ENCODE measurements at regions not wholly inside any gene's neighbourhood (a gene's known extent, or its start where the extent isn't known, plus 50 kb on each side); places are given as distances from the start of the nearest gene placed in this dataset.

- no peak overlapping the region for H2AFZ ChIP-seq (ENCODE audit: low read depth, low read length)
- H3K4me2 ChIP-seq (ENCODE audit: insufficient read depth, low read length), result no peak overlapping the region
- dilution Hi-C loops (cut with MboI; ENCODE audit: extremely low pct_ligation_motif_present, low sequenced_read_pairs), result no loop called here
These were observed 720.8 kb downstream of the UQCRFS1 start for GRCh38 chr19:28492201-28492600.

More at GRCh38 chr19:28492201-28492600, 720.8 kb downstream of the UQCRFS1 start:
- CTCF ChIA-PET, result no interaction called here
- TF ChIP-seq POLR2AphosphoS5 (IDR thresholded peaks at IDR 0.05; ENCODE audit: insufficient read depth, low read depth, low read length), result no peak
- TF ChIP-seq JUN (IDR thresholded peaks at IDR 0.05; ENCODE audit: borderline replicate concordance, insufficient read depth, insufficient read length, low read depth), result no peak
- no peak for TF ChIP-seq EZH2 (IDR thresholded peaks at IDR 0.05; ENCODE audit: borderline replicate concordance, low read depth, low read length, severe bottlenecking)
- no peak for TF ChIP-seq GATA2 (IDR thresholded peaks at IDR 0.05; ENCODE audit: insufficient read depth, insufficient read length, low read depth, low read length)
- TF ChIP-seq FOS (IDR thresholded peaks at IDR 0.05; ENCODE audit: borderline replicate concordance, insufficient read depth, low read length), result no peak
- no peak for TF ChIP-seq CTCF (IDR thresholded peaks at IDR 0.05; ENCODE audit: extremely low read depth in 1 of 2, insufficient read depth in 1 of 2, low read depth in 1 of 2, low read length in 2 of 2)
- TF ChIP-seq POLR2A (IDR thresholded peaks at IDR 0.05; ENCODE audit: low read depth, low read length), result no peak
- no peak for TF ChIP-seq MAX (IDR thresholded peaks at IDR 0.05; ENCODE audit: insufficient read depth, insufficient read length)
- POLR2A ChIA-PET, result no interaction called here
- Histone ChIP-seq H3K9me3 (replicated peaks; ENCODE audit: control insufficient read depth, insufficient read depth, low read length) (peaks cover 5% of the 10 kb centered on the region), H3K27ac (ENCODE audit: insufficient read depth, low read depth, low read length) (no peak overlapping the region), H3K4me3 (replicated peaks in 1 of 3; ENCODE audit: insufficient read depth in 1 of 3, low read depth in 1 of 3, low read length in 3 of 3) (no peak overlapping the region), H4K20me1 (replicated peaks; ENCODE audit: control insufficient read depth, extremely low read depth, insufficient read depth, low read length) (no peaks in the 10 kb centered on the region), H3K36me3 (ENCODE audit: control insufficient read depth in 2 of 2, extremely low read depth in 1 of 2, insufficient read depth in 2 of 2, low read length in 2 of 2) (no peaks in the 10 kb centered on the region), H3K27me3 (ENCODE audit: control insufficient read depth in 2 of 2, insufficient read depth in 2 of 2, low read length in 2 of 2) (no peaks in the 10 kb centered on the region), H3K4me1 (ENCODE audit: control insufficient read depth, extremely low read depth, insufficient read depth, low read length) (no peaks in the 10 kb centered on the region), H3K9ac (replicated peaks; ENCODE audit: extremely low read depth, insufficient read depth, low read length) (no peak overlapping the region), H3K79me2 (ENCODE audit: control insufficient read depth, insufficient read depth, low read length) (no peaks in the 10 kb centered on the region), H3K9me1 (replicated peaks; ENCODE audit: control insufficient read depth, extremely low read depth, insufficient read depth, low read length) (no peaks in the 10 kb centered on the region)
- FAIRE-seq (no peak), DNase-seq (ENCODE audit: low read depth, low spot score) (no peak)
- intact Hi-C loops (cut with micrococcal nuclease), result no loop called here
- BruUV-seq (replicated peaks), result no TSS peak

All from endothelial cell of umbilical vein (primary cell).